ENCODE measurements at regions not wholly inside any gene's neighbourhood (a gene's known extent, or its start where the extent isn't known, plus 50 kb on each side); places are given as distances from the start of the nearest gene placed in this dataset.

GRCh38 chr2:11997142-11997541, 250.7 kb downstream of the LPIN1 start:
- Histone ChIP-seq H3K27me3 (replicated peaks) (no peaks in the 10 kb centered on the region), H3K9me3 (replicated peaks) (0 out of 2 replicates have a peak, but pooled peaks cover 3% of the 10 kb centered on the region), H3K36me3 (no peaks in the 10 kb centered on the region), H3K4me3 (no peak overlapping the region), H3K27ac (no peak overlapping the region), H3K4me1 (replicated peaks) (peaks cover 15% of the 10 kb centered on the region)
- DNase-seq (ENCODE audit: low read depth in 1 of 2, low spot score in 2 of 2): no peak

GRCh38 chr2:11998218-11998617, 251.8 kb downstream of the LPIN1 start:
- H3K4me3 ChIP-seq: no peak overlapping the region
- H3K9me3 ChIP-seq (replicated peaks): 0 out of 2 replicates have a peak, but pooled peaks cover 3% of the 10 kb centered on the region
- H3K36me3 ChIP-seq: no peaks in the 10 kb centered on the region
- H3K27me3 ChIP-seq (replicated peaks): no peaks in the 10 kb centered on the region
- H3K4me1 ChIP-seq (replicated peaks): peaks cover 15% of the 10 kb centered on the region
- peak in 1 of 2 experiments; percentile 31 for DNase-seq (ENCODE audit: low read depth in 1 of 2, low spot score in 2 of 2)
- H3K27ac ChIP-seq: peak overlapping the region; percentile 64

- H3K36me3 ChIP-seq: no peaks in the 10 kb centered on the region
- H3K27ac ChIP-seq: peak overlapping the region; percentile 64
- H3K27me3 ChIP-seq (replicated peaks): no peaks in the 10 kb centered on the region
- H3K9me3 ChIP-seq (replicated peaks): 0 out of 2 replicates have a peak, but pooled peaks cover 3% of the 10 kb centered on the region
- no peak overlapping the region for H3K4me3 ChIP-seq
- no peak for DNase-seq (ENCODE audit: low read depth in 1 of 2, low spot score in 2 of 2)
- H3K4me1 ChIP-seq (replicated peaks): peaks cover 15% of the 10 kb centered on the region
Observed at GRCh38 chr2:11998626-11999378, 252.4 kb downstream of the LPIN1 start.

GRCh38 chr2:12001621-12002020, 255.2 kb downstream of the LPIN1 start:
- Histone ChIP-seq H3K36me3 (no peaks in the 10 kb centered on the region), H3K4me3 (no peak overlapping the region), H3K4me1 (replicated peaks) (peaks cover 27% of the 10 kb centered on the region), H3K27ac (no peak overlapping the region), H3K9me3 (replicated peaks) (no peaks in the 10 kb centered on the region), H3K27me3 (replicated peaks) (no peaks in the 10 kb centered on the region)
- no peak for DNase-seq (ENCODE audit: low read depth in 1 of 2, low spot score in 2 of 2)

GRCh38 chr2:12002215-12002614, 255.8 kb downstream of the LPIN1 start:
- no peaks in the 10 kb centered on the region for H3K9me3 ChIP-seq (replicated peaks)
- H3K27me3 ChIP-seq (replicated peaks): no peaks in the 10 kb centered on the region
- H3K4me3 ChIP-seq: no peak overlapping the region
- H3K27ac ChIP-seq: no peak overlapping the region
- peaks cover 32% of the 10 kb centered on the region for H3K4me1 ChIP-seq (replicated peaks)
- H3K36me3 ChIP-seq: no peaks in the 10 kb centered on the region
- DNase-seq (ENCODE audit: low read depth in 1 of 2, low spot score in 2 of 2): no peak

GRCh38 chr2:12004713-12005112, 258.3 kb downstream of the LPIN1 start:
- Histone ChIP-seq H3K36me3 (no peaks in the 10 kb centered on the region), H3K9me3 (replicated peaks) (no peaks in the 10 kb centered on the region), H3K4me3 (no peak overlapping the region), H3K4me1 (replicated peaks) (peaks cover 42% of the 10 kb centered on the region), H3K27ac (no peak overlapping the region), H3K27me3 (replicated peaks) (no peaks in the 10 kb centered on the region)
- no peak for DNase-seq (ENCODE audit: low read depth in 1 of 2, low spot score in 2 of 2)

- Histone ChIP-seq H3K27ac (peak overlapping the region; percentile 44), H3K9me3 (replicated peaks) (no peaks in the 10 kb centered on the region), H3K4me3 (no peak overlapping the region), H3K36me3 (no peaks in the 10 kb centered on the region), H3K27me3 (replicated peaks) (no peaks in the 10 kb centered on the region), H3K4me1 (replicated peaks) (peaks cover 42% of the 10 kb centered on the region)
- peak; percentile 55 to 56 for DNase-seq (ENCODE audit: low read depth in 1 of 2, low spot score in 2 of 2)
Observed at GRCh38 chr2:12005886-12006681, 259.7 kb downstream of the LPIN1 start.

- peak overlapping the region; percentile 44 for H3K27ac ChIP-seq
- DNase-seq (ENCODE audit: low read depth in 1 of 2, low spot score in 2 of 2): peak; percentile 78 to 83
Observed at GRCh38 chr2:12006850-12007249, 260.4 kb downstream of the LPIN1 start.

GRCh38 chr2:12007282-12007681, 260.9 kb downstream of the LPIN1 start:
- Histone ChIP-seq H3K9me3 (replicated peaks) (no peaks in the 10 kb centered on the region), H3K36me3 (no peaks in the 10 kb centered on the region), H3K27ac (peak overlapping the region; percentile 44), H3K4me1 (replicated peaks) (peaks cover 42% of the 10 kb centered on the region), H3K27me3 (replicated peaks) (no peaks in the 10 kb centered on the region), H3K4me3 (no peak overlapping the region)
- DNase-seq (ENCODE audit: low read depth in 1 of 2, low spot score in 2 of 2): no peak

More at GRCh38 chr2:12006850-12007249, 260.4 kb downstream of the LPIN1 start:
- no peaks in the 10 kb centered on the region for H3K9me3 ChIP-seq (replicated peaks)
- peaks cover 42% of the 10 kb centered on the region for H3K4me1 ChIP-seq (replicated peaks)
- H3K4me3 ChIP-seq: no peak overlapping the region
- no peaks in the 10 kb centered on the region for H3K36me3 ChIP-seq
- H3K27me3 ChIP-seq (replicated peaks): no peaks in the 10 kb centered on the region

GRCh38 chr2:12008425-12009061, 262.1 kb downstream of the LPIN1 start:
- Histone ChIP-seq H3K36me3 (no peaks in the 10 kb centered on the region), H3K9me3 (replicated peaks) (no peaks in the 10 kb centered on the region), H3K27ac (peak overlapping the region; percentile 75), H3K4me3 (no peak overlapping the region), H3K27me3 (replicated peaks) (no peaks in the 10 kb centered on the region), H3K4me1 (replicated peaks) (peaks cover 42% of the 10 kb centered on the region)
- DNase-seq (ENCODE audit: low read depth in 1 of 2, low spot score in 2 of 2): peak in 1 of 2 experiments; percentile 64

- Histone ChIP-seq H3K27ac (peak overlapping the region; percentile 75; the same call in 1 of the 2 replicates), H3K4me3 (no peak overlapping the region), H3K9me3 (replicated peaks) (no peaks in the 10 kb centered on the region), H3K36me3 (no peaks in the 10 kb centered on the region), H3K27me3 (replicated peaks) (no peaks in the 10 kb centered on the region), H3K4me1 (replicated peaks) (peaks cover 49% of the 10 kb centered on the region)
- no peak for DNase-seq (ENCODE audit: low read depth in 1 of 2, low spot score in 2 of 2)
Observed at GRCh38 chr2:12009323-12009905, 263.0 kb downstream of the LPIN1 start.

- Histone ChIP-seq H3K27ac (no peak overlapping the region), H3K9me3 (replicated peaks) (no peaks in the 10 kb centered on the region), H3K4me1 (replicated peaks) (peaks cover 50% of the 10 kb centered on the region), H3K4me3 (no peak overlapping the region), H3K36me3 (no peaks in the 10 kb centered on the region), H3K27me3 (replicated peaks) (no peaks in the 10 kb centered on the region)
- no peak for DNase-seq (ENCODE audit: low read depth in 1 of 2, low spot score in 2 of 2)
Observed at GRCh38 chr2:12010059-12010458, 263.6 kb downstream of the LPIN1 start.

GRCh38 chr2:12010779-12011178, 264.3 kb downstream of the LPIN1 start:
- no peak overlapping the region for H3K4me3 ChIP-seq
- H3K27ac ChIP-seq: no peak overlapping the region
- H3K4me1 ChIP-seq (replicated peaks): peaks cover 44% of the 10 kb centered on the region
- no peaks in the 10 kb centered on the region for H3K36me3 ChIP-seq
- no peaks in the 10 kb centered on the region for H3K9me3 ChIP-seq (replicated peaks)
- no peaks in the 10 kb centered on the region for H3K27me3 ChIP-seq (replicated peaks)
- DNase-seq (ENCODE audit: low read depth in 1 of 2, low spot score in 2 of 2): no peak
